ENCODE measurements at regions not wholly inside any gene's neighbourhood (a gene's known extent, or its start where the extent isn't known, plus 50 kb on each side); places are given as distances from the start of the nearest gene placed in this dataset.

GRCh38 chr14:85423889-85424288, 106.1 kb upstream of the FLRT2 start:
- TF ChIP-seq, protein P1, sequence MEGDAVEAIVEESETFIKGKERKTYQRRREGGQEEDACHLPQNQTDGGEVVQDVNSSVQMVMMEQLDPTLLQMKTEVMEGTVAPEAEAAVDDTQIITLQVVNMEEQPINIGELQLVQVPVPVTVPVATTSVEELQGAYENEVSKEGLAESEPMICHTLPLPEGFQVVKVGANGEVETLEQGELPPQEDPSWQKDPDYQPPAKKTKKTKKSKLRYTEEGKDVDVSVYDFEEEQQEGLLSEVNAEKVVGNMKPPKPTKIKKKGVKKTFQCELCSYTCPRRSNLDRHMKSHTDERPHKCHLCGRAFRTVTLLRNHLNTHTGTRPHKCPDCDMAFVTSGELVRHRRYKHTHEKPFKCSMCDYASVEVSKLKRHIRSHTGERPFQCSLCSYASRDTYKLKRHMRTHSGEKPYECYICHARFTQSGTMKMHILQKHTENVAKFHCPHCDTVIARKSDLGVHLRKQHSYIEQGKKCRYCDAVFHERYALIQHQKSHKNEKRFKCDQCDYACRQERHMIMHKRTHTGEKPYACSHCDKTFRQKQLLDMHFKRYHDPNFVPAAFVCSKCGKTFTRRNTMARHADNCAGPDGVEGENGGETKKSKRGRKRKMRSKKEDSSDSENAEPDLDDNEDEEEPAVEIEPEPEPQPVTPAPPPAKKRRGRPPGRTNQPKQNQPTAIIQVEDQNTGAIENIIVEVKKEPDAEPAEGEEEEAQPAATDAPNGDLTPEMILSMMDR (IDR thresholded peaks at IDR 0.05; ENCODE audit: extremely low read depth in 1 of 2, insufficient read depth in 1 of 2, low read depth in 1 of 2, low read length in 2 of 2): no peak
- no peak for TF ChIP-seq POLR2A (IDR thresholded peaks at IDR 0.05; ENCODE audit: low read depth, low read length)
- no peak for TF ChIP-seq POLR2AphosphoS5 (IDR thresholded peaks at IDR 0.05; ENCODE audit: insufficient read depth, low read depth, low read length)
- no peak for TF ChIP-seq EZH2 (IDR thresholded peaks at IDR 0.05; ENCODE audit: borderline replicate concordance, low read depth, low read length, severe bottlenecking)
- TF ChIP-seq, protein P2, sequence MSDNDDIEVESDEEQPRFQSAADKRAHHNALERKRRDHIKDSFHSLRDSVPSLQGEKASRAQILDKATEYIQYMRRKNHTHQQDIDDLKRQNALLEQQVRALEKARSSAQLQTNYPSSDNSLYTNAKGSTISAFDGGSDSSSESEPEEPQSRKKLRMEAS (IDR thresholded peaks at IDR 0.05; ENCODE audit: insufficient read depth, insufficient read length): no peak
- TF ChIP-seq FOS (IDR thresholded peaks at IDR 0.05; ENCODE audit: borderline replicate concordance, insufficient read depth, low read length): no peak
